ENCODE measurements at regions not wholly inside any gene's neighbourhood (a gene's known extent, or its start where the extent isn't known, plus 50 kb on each side); places are given as distances from the start of the nearest gene placed in this dataset.

DNA sequence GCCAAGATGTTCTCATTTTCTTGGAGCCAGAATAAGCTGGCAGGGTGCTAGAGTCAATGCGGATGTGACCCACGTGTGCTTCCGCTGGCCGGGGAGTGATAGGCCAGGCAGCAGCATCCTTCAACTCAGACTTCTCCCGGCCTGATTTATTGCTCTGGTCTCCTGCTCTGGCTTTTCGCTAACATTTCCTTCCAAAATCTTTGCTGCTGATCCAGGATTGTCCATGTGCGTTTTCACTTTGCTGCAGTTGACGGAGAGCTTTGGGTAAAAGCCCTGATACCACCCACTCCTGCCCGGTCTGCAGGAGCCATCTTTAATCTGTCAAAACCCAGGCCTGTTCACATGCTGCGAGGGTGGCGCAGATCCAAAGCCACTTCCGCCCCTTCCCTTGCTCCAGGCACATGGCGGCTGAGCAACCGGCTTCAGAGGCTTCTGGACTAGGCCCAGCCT, 106.8 kb downstream of the CYP26A1 start:
- DNase-seq, result peak; percentile 42

GRCh38 chr10:93181271-93182048, 107.8 kb downstream of the CYP26A1 start:
- DNase-seq, result no peak

- no peak for DNase-seq
Observed at GRCh38 chr10:93182049-93182327, 108.3 kb downstream of the CYP26A1 start.

- DNase-seq, result no peak
Observed at GRCh38 chr10:93182790-93183189, 109.1 kb downstream of the CYP26A1 start.

DNA sequence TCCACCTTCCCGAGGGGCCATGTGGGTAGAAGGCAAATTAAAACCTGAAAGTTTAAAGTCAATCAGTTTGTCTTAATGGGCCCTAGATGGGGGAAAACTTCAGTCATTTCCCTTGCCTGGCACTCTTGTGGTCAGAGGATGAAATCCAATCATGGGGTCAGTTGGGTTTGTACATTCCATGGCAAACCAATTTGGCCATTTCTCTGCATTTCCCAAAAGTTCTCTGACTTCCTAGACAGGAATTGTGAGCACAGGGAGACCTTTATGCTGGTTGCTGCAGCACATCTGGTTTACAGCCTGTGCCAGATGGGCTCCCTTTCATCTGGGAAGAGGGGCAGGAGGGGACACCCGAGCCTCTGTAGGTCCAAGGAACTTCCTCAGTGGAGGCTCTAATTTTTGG, 113.0 kb downstream of the CYP26A1 start:
- peak; percentile 13 for DNase-seq

- DNase-seq, result no peak
Observed at GRCh38 chr10:93189944-93190343, 116.3 kb downstream of the CYP26A1 start.

GRCh38 chr10:93190372-93190771, 116.7 kb downstream of the CYP26A1 start:
- DNase-seq, result no peak

GRCh38 chr10:93193906-93194305, 120.2 kb downstream of the CYP26A1 start:
- DNase-seq, result no peak

DNA sequence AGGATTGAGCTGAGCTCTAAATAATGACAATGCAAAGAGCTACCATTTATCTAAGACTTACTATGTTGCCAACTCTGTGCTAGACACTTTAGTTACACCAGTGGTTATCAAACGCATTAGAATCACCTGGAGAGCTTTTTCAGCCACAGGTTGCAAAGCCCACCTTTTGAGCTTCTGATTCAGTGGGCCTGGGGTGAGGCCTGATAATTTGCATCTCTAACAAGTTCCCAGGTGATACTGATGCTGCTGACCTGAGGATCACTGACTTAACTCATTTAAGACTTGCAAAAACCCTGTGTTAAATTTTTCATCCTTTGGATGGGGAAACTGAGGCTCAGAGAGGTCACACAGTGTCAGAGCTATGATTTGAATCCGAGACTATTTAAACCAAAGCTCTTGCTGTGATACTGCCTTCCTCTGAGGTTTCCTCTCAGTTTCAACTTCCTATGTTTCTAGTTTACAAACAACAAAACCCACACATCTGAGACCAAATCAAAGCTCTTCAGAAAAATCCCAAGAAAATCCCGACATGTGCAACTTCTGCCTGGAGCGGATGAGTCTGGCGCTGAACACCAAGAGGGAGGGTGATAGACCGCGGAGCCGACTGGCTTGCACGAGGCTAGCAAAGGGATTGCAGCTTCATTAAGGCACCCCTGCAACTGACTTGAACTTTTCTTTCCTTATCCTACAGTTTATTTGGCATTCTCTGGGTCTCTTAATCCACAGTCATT, 124.9 kb downstream of the CYP26A1 start:
- peak; percentile 49 for DNase-seq

GRCh38 chr10:93199191-93199751, 125.6 kb downstream of the CYP26A1 start:
- peak; percentile 83 for DNase-seq

- no peak for DNase-seq
Observed at GRCh38 chr10:93204494-93205485, 131.1 kb downstream of the CYP26A1 start.

- no peak for DNase-seq
Observed at GRCh38 chr10:93206652-93207051, 133.0 kb downstream of the CYP26A1 start.

- no peak for DNase-seq
Observed at GRCh38 chr10:93208717-93209464, 135.2 kb downstream of the CYP26A1 start.

GRCh38 chr10:93211991-93212390, 138.3 kb downstream of the CYP26A1 start:
- DNase-seq, result peak; percentile 51

GRCh38 chr10:93215312-93215711, 141.6 kb downstream of the CYP26A1 start:
- DNase-seq, result no peak

GRCh38 chr10:93216341-93216985, 142.8 kb downstream of the CYP26A1 start:
- no peak for DNase-seq

- DNase-seq, result no peak
Observed at GRCh38 chr10:93218386-93218785, 144.7 kb downstream of the CYP26A1 start.

GRCh38 chr10:93219347-93219746, 145.7 kb downstream of the CYP26A1 start:
- no peak for DNase-seq

- DNase-seq, result no peak
Observed at GRCh38 chr10:93220296-93221170, 146.8 kb downstream of the CYP26A1 start.

GRCh38 chr10:93221171-93221496, 147.4 kb downstream of the CYP26A1 start:
- no peak for DNase-seq

Data from tongue (tissue), 1 donor.